HepG2 (cell line): ENCODE measurements at regions not wholly inside any gene's neighbourhood (a gene's known extent, or its start where the extent isn't known, plus 50 kb on each side); places are given as distances from the start of the nearest gene placed in this dataset.

Source experiments
- JUN ChIP-seq: sonication (generic); formaldehyde crosslinking; IDR thresholded peaks from 2 replicates; pipeline ENCODE4 v1.4.0; 2020; ENCODE audit warnings: mild to moderate bottlenecking, missing genetic modification reagents
- STAT5B ChIP-seq: sonication (generic); formaldehyde crosslinking; IDR thresholded peaks from 2 replicates; pipeline ENCODE4 v1.4.0; 2020; ENCODE audit warnings: missing genetic modification reagents
- ZFP62 ChIP-seq: sonication (generic); formaldehyde crosslinking; IDR thresholded peaks from 2 replicates; pipeline ENCODE4 v1.4.0; 2020; ENCODE audit warnings: missing genetic modification reagents

DNA sequence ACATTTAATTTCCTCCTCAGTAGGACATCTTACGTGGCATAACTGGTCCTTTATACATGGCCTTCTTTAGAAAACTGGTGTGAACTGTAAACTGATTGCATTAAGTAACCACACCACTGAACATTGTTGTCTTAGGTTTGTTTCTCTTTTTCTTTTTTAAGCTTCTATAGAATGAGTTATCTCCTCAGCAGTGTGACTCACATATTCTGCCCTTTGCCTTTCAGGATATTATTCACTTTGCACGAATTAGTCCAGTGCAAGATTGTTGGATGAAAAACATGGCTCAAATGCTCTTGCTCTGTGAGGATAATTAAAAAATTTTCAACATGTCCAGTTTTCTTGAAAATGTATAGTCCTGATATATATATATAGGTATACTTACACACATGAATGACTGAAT, 147.6 kb downstream of the KBTBD8 start:
- TF ChIP-seq STAT5B (CRISPR knock-in tag): no peak
- TF ChIP-seq ZFP62 (CRISPR knock-in tag): no peak
- TF ChIP-seq JUN (CRISPR knock-in tag): no peak
